GOT3 (cell line): ENCODE measurements at regions not wholly inside any gene's neighbourhood (a gene's known extent, or its start where the extent isn't known, plus 50 kb on each side); places are given as distances from the start of the nearest gene placed in this dataset.
"Not testable (repeated sequence)": the region's sequence is repeated elsewhere in the genome, so short reads cannot be mapped to it uniquely, and the experiment has no call there.

ENCODE experiments used
- DNase-seq: peaks from one replicate; lab custom pipeline; 2025; ENCODE audit warnings: mixed read lengths; lab: John Stamatoyannopoulos, UW

GRCh38 chr2:215654148-215654819, 218.4 kb upstream of the FN1 start:
- DNase-seq: no peak

GRCh38 chr2:215653344-215654030, 217.6 kb upstream of the FN1 start:
- no peak for DNase-seq

- DNase-seq: no peak
Observed at GRCh38 chr2:215652388-215652787, 216.5 kb upstream of the FN1 start.

- DNase-seq: no peak
Observed at GRCh38 chr2:215651412-215651811, 215.5 kb upstream of the FN1 start.

- no peak for DNase-seq
Observed at GRCh38 chr2:215644233-215644897, 208.5 kb upstream of the FN1 start.

- no peak for DNase-seq
Observed at GRCh38 chr2:215638687-215639086, 202.8 kb upstream of the FN1 start.

- DNase-seq: no peak
Observed at GRCh38 chr2:215637651-215638050, 201.8 kb upstream of the FN1 start.

- DNase-seq: no peak
Observed at GRCh38 chr2:215636816-215637215, 200.9 kb upstream of the FN1 start.

GRCh38 chr2:215635788-215636139, 199.9 kb upstream of the FN1 start:
- DNase-seq: no peak

- DNase-seq: no peak
Observed at GRCh38 chr2:215635071-215635787, 199.4 kb upstream of the FN1 start.

GRCh38 chr2:215633360-215633759, 197.5 kb upstream of the FN1 start:
- no peak for DNase-seq

- DNase-seq: no peak
Observed at GRCh38 chr2:215631696-215632095, 195.8 kb upstream of the FN1 start.

GRCh38 chr2:215630796-215631195, 194.9 kb upstream of the FN1 start:
- not testable (repeated sequence) for DNase-seq

- DNase-seq: no peak
Observed at GRCh38 chr2:215627771-215628170, 191.9 kb upstream of the FN1 start.

- DNase-seq: no peak
Observed at GRCh38 chr2:215626812-215627281, 191.0 kb upstream of the FN1 start.

- DNase-seq: no peak
Observed at GRCh38 chr2:215626063-215626462, 190.2 kb upstream of the FN1 start.

- DNase-seq: no peak
Observed at GRCh38 chr2:215625207-215625606, 189.3 kb upstream of the FN1 start.

- no peak for DNase-seq
Observed at GRCh38 chr2:215624423-215624829, 188.6 kb upstream of the FN1 start.

GRCh38 chr2:215622837-215623236, 187.0 kb upstream of the FN1 start:
- no peak for DNase-seq

- DNase-seq: no peak
Observed at GRCh38 chr2:215621381-215621780, 185.5 kb upstream of the FN1 start.

GRCh38 chr2:215620528-215620927, 184.7 kb upstream of the FN1 start:
- DNase-seq: no peak

- no peak for DNase-seq
Observed at GRCh38 chr2:215619989-215620388, 184.1 kb upstream of the FN1 start.
